Right renal pelvis (tissue), 4 donors: ENCODE measurements at regions not wholly inside any gene's neighbourhood (a gene's known extent, or its start where the extent isn't known, plus 50 kb on each side); places are given as distances from the start of the nearest gene placed in this dataset.
"Not testable (repeated sequence)": the region's sequence is repeated elsewhere in the genome, so short reads cannot be mapped to it uniquely, and the experiment has no call there.

Source experiments
- DNase-seq, 4 donors: peaks; one replicate each; pipeline ENCODE4 v3.0.0-alpha.2; 2013; ENCODE audit warnings: low read depth in 4 of 4, low spot score in 3 of 4, missing footprints in 1 of 4

- DNase-seq: peak; percentile 55 to 82 (median 75)
These were observed 88.5 kb upstream of the NCOR2 start for GRCh38 chr12:124655698-124656516.

DNA sequence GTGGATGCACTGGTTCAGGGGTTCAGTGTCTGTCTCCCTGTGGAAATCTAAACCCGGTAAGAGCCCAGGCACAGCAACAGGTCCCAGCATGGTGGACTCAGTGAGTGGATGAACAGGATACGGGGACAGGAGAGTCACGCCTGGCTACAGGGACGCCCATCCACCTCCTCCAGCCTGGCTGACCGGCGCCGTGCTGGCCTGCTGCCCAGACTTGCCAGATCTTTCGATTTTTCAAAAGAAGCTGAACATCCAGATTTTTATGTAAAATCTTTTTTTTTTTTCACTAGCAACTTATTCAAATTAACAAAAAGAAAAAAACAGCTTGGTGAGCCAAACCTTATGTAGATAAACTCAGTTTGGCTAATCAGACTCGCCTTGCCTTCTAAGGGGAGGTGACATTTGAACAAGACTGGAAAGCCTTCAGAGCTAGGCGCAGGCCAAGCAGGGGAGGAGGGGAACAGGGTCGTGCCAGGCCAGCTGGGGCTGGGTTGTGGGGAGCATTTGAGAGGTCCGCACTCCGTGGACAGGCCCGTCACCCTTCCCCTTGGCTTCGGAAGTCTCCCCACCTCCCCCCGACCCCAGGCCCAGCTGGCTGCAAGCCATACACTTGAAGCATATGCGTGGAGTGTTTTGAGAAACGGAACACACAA, 87.8 kb upstream of the NCOR2 start:
- peak in 1 of 4 donors; percentile 30 for DNase-seq

DNA sequence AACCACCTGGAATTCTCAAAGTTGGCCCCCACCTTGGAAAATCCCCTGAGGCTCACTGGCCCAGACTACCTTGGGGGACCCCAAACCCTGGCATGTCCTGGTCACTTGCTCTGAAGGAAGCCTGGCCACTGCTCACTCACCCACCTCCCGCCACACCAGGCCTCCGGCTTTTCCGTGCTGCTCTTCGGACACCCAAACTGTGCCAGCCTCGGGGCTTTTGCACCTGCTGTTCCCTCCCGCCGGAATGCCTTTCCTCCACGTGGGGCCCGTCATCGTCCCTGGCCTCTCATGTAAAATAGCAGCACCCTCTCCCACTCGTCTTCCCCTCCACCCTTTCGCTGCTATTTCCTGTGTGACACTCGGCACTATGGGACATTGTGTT, 87.2 kb upstream of the NCOR2 start:
- DNase-seq: no peak

- DNase-seq: no peak
These were observed 85.9 kb upstream of the NCOR2 start for GRCh38 chr12:124653169-124653931.

GRCh38 chr12:124652661-124653060, 85.2 kb upstream of the NCOR2 start:
- DNase-seq: no peak

- no peak for DNase-seq
These were observed 84.3 kb upstream of the NCOR2 start for GRCh38 chr12:124651516-124652273.

DNA sequence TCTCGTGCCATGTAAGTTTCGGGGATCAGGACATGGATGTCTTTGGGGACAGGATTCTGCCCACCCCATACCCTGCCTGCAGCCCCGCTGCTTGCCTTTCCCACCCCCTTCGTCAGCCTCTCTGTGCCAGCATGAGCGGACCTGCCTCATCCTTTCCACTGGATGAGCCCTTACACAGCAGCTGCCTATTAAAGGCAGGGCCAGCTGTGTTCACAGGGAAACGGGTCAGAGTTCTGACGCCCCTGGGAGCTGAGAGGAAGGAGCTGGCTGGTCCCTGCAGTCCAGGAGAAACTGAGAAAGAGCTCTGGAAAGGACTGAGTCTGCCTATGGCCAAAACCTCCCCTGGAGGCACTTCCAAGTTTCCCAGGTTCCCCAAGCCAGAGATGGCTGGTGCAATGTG, 83.5 kb upstream of the NCOR2 start:
- DNase-seq: no peak

DNA sequence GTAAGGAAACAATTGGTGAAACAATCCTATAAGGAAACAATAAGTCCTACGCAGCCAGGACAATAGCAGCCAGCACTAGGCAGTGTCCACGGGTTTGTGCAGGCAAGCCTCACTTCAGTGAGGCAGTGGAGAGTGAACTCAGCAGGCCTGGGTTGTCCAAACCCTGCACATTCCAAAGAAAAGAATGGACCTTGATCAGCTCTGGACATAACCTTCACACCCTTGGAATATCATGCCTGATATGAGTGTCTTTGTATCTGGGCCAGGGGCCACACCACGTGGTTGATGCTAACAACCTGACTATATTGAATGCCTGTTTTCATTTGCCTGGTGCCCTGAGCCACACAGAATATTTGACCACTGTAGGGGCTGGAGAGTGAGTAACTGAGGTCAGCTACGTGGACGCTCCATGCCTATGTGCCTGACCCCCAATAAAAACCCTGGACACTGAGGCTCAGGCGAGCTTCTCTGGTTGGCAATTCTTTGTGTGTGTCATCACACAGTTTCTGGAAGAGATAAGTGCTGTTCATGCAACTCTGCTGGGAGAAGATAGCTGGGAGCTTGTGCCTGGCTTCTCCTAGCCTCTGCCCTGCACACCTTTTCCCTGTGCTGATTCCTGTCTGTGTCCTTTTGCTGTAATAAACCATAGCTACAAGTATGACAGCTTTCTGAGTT, 81.4 kb upstream of the NCOR2 start:
- no peak for DNase-seq

DNA sequence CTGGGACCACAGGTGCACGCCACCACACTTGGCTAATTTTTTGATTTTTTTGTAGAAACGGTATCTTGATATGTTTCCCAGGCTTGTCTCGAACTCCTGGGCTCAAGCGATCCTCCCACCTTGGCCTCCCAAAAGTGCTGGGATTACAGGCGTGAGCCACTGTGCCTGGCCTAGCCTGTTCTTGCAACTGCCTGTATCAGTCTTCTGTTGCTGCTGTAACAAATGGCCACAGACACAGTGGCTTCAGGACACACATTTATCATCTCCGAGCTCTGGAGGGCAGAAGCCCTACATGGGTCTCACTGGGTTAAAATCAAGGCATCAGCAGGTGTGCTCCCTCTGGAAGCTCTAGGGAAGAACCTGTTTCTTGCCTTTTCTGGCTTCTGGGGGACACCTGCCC, 79.9 kb upstream of the NCOR2 start:
- DNase-seq: no peak

- no peak for DNase-seq
These were observed 79.2 kb upstream of the NCOR2 start for GRCh38 chr12:124646385-124647230.

- DNase-seq: no peak
These were observed 78.3 kb upstream of the NCOR2 start for GRCh38 chr12:124645530-124646244.

GRCh38 chr12:124643768-124644167, 76.4 kb upstream of the NCOR2 start:
- not testable (repeated sequence) for DNase-seq

DNA sequence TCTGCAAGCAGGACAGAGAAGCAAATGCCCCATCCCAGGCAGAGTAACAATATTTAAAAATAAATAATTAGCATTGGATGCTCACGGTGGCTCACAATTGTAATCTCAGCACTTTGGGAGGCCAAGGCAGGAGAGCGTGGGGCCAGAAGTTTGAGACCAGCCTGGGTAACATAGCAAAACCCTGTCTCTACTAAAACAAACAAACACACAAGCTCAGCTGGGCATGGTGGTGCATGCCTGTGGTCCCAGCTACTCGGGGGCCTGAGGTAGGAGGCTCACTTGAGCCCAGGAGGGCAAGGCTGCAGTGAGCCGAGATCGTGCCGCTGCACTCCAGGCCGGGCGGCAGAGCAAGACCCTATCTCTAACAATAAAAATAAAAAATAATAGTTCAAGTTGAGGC, 74.7 kb upstream of the NCOR2 start:
- DNase-seq: no peak

DNA sequence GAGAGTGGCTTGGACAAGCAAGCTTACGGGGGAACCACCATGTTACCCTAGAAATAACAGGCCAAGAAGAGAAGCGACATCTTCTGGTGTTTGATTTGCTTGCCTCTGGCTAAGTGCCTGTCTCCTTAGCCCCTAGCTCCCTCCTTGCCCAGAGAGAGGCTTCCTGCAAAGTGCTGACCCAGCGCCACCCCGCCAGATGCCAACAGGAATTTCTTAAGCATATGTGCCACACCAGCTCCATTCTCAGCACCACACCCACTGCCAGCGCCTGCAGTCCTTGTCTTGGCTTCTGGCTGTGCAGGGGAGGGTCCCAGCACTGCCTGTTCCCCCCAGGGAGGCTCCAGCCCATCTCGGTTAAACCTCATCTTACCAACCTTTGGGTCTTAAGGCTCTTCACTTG, 74.2 kb upstream of the NCOR2 start:
- no peak for DNase-seq

GRCh38 chr12:124640056-124640455, 72.6 kb upstream of the NCOR2 start:
- no peak for DNase-seq

- no peak for DNase-seq
These were observed 71.9 kb upstream of the NCOR2 start for GRCh38 chr12:124639122-124639806.

- no peak for DNase-seq
These were observed 70.2 kb upstream of the NCOR2 start for GRCh38 chr12:124637581-124637981.

- no peak for DNase-seq
These were observed 69.8 kb upstream of the NCOR2 start for GRCh38 chr12:124637163-124637562.
